ENCODE measurements at regions not wholly inside any gene's neighbourhood (a gene's known extent, or its start where the extent isn't known, plus 50 kb on each side); places are given as distances from the start of the nearest gene placed in this dataset.

GRCh38 chr14:100438271-100438670 is 115.1 kb downstream of the SLC25A47 start:
- no peak overlapping the region for H3K27ac ChIP-seq (ENCODE audit: low read depth in 1 of 2, low read length in 2 of 2)
- WGBS, result 85% methylated on average over 5 of the region's 5 CpGs

GRCh38 chr14:100438678-100439592 is 115.8 kb downstream of the SLC25A47 start:
- H3K9ac ChIP-seq (ENCODE audit: low read depth in 1 of 2, low read length in 2 of 2), result no peak overlapping the region
- no peak overlapping the region for H3K27ac ChIP-seq (ENCODE audit: low read depth in 1 of 2, low read length in 2 of 2)
- H3K4me3 ChIP-seq (ENCODE audit: low read depth in 1 of 3, low read length in 3 of 3), result no peak overlapping the region
- DNase-seq (ENCODE audit: low spot score), result no peak
- WGBS, result 76% methylated on average over 10 of the region's 10 CpGs
- H3K9me3 ChIP-seq (ENCODE audit: control insufficient read depth in 4 of 4, low read length in 3 of 4), result no peaks in the 10 kb centered on the region
- no peak for TF ChIP-seq ATF3 (IDR thresholded peaks at IDR 0.05)
- no peak for TF ChIP-seq FOXA2 (IDR thresholded peaks at IDR 0.05)
- no peak for TF ChIP-seq RAD21 (IDR thresholded peaks at IDR 0.05)
- TF ChIP-seq GABPA (IDR thresholded peaks at IDR 0.05 in 1 of 2, conservative IDR thresholded peaks at IDR 0.05 in 1 of 2), result no peak
- TF ChIP-seq JUND (IDR thresholded peaks at IDR 0.05), result no peak
- no peak for TF ChIP-seq HNF4G (IDR thresholded peaks at IDR 0.05)
- no peak for TF ChIP-seq CTCF (IDR thresholded peaks at IDR 0.05; ENCODE audit: low read depth, low read length, missing input control)
- TF ChIP-seq EGR1 (IDR thresholded peaks at IDR 0.05; ENCODE audit: low read depth in 2 of 2), result no peak
- no peak for TF ChIP-seq YY1 (IDR thresholded peaks at IDR 0.05)
- TF ChIP-seq REST (IDR thresholded peaks at IDR 0.05), result no peak
- no peak for TF ChIP-seq TAF1 (conservative IDR thresholded peaks at IDR 0.05)
- TF ChIP-seq ZBTB33 (IDR thresholded peaks at IDR 0.05), result no peak
- TF ChIP-seq HNF4A (conservative IDR thresholded peaks at IDR 0.05), result no peak
- TF ChIP-seq RXRA (IDR thresholded peaks at IDR 0.05), result no peak
- no peak for TF ChIP-seq FOXA1 (IDR thresholded peaks at IDR 0.05)
- H3K27me3 ChIP-seq (ENCODE audit: control insufficient read depth in 4 of 4, insufficient read depth in 4 of 4, low read length in 3 of 4), result no peaks in the 10 kb centered on the region
- no peaks in the 10 kb centered on the region for H3K36me3 ChIP-seq (ENCODE audit: control insufficient read depth in 4 of 4, insufficient read depth in 3 of 4, low read depth in 1 of 4, low read length in 3 of 4)
- peaks cover 0 to 9% (median 7%) of the 10 kb centered on the region in 4 donors for H3K4me1 ChIP-seq (ENCODE audit: control insufficient read depth in 4 of 4, insufficient read depth in 4 of 4, low read length in 3 of 4)

More at GRCh38 chr14:100438271-100438670, 115.1 kb downstream of the SLC25A47 start:
- no peak for DNase-seq (ENCODE audit: low spot score)
- Histone ChIP-seq H3K9me3 (ENCODE audit: control insufficient read depth in 4 of 4, low read length in 3 of 4) (no peaks in the 10 kb centered on the region), H3K9ac (ENCODE audit: low read depth in 1 of 2, low read length in 2 of 2) (no peak overlapping the region), H3K36me3 (ENCODE audit: control insufficient read depth in 4 of 4, insufficient read depth in 3 of 4, low read depth in 1 of 4, low read length in 3 of 4) (no peaks in the 10 kb centered on the region), H3K4me3 (ENCODE audit: low read depth in 1 of 3, low read length in 3 of 3) (no peak overlapping the region), H3K27me3 (ENCODE audit: control insufficient read depth in 4 of 4, insufficient read depth in 4 of 4, low read length in 3 of 4) (no peaks in the 10 kb centered on the region), H3K4me1 (ENCODE audit: control insufficient read depth in 4 of 4, insufficient read depth in 4 of 4, low read length in 3 of 4) (peaks cover 0 to 9% (median 7%) of the 10 kb centered on the region in 4 donors)
- no peak for TF ChIP-seq CTCF (IDR thresholded peaks at IDR 0.05; ENCODE audit: low read depth, low read length, missing input control)
- no peak for TF ChIP-seq MAX (IDR thresholded peaks at IDR 0.05)
- no peak for TF ChIP-seq HNF4A (conservative IDR thresholded peaks at IDR 0.05)
- no peak for TF ChIP-seq EGR1 (IDR thresholded peaks at IDR 0.05; ENCODE audit: low read depth in 2 of 2)
- TF ChIP-seq HNF4G (IDR thresholded peaks at IDR 0.05), result no peak

All from liver (tissue), 8 donors.